ENCODE measurements at regions not wholly inside any gene's neighbourhood (a gene's known extent, or its start where the extent isn't known, plus 50 kb on each side); places are given as distances from the start of the nearest gene placed in this dataset.

GRCh38 chr18:39781565-39781964, 2173.5 kb upstream of the PIK3C3 start:
- TF ChIP-seq CTCF (IDR thresholded peaks at IDR 0.05), result no peak
- no peak for TF ChIP-seq POLR2A (IDR thresholded peaks at IDR 0.05)

All from testis (tissue), 2 donors.